ENCODE measurements at regions not wholly inside any gene's neighbourhood (a gene's known extent, or its start where the extent isn't known, plus 50 kb on each side); places are given as distances from the start of the nearest gene placed in this dataset.
A peak's percentile ranks its signal among the peaks of the same experiment; 100 is the strongest.

- no peak for DNase-seq (ENCODE audit: low spot score)
Measured at GRCh38 chrX:39601231-39602177, 496.3 kb downstream of the BCOR start.

GRCh38 chrX:39602195-39602594 lies 495.6 kb downstream of the BCOR start:
- DNase-seq (ENCODE audit: low spot score): no peak

GRCh38 chrX:39603230-39603629 lies 494.5 kb downstream of the BCOR start:
- DNase-seq (ENCODE audit: low spot score): no peak

GRCh38 chrX:39605183-39605582 lies 492.6 kb downstream of the BCOR start:
- no peak for DNase-seq (ENCODE audit: low spot score)

GRCh38 chrX:39605866-39606265 lies 491.9 kb downstream of the BCOR start:
- DNase-seq (ENCODE audit: low spot score): no peak

- no peak for DNase-seq (ENCODE audit: low spot score)
Measured at GRCh38 chrX:39609941-39610340, 487.8 kb downstream of the BCOR start.

- no peak for DNase-seq (ENCODE audit: low spot score)
Measured at GRCh38 chrX:39611468-39611867, 486.3 kb downstream of the BCOR start.

GRCh38 chrX:39613482-39613995 lies 484.2 kb downstream of the BCOR start:
- peak; percentile 26 for DNase-seq (ENCODE audit: low spot score)

GRCh38 chrX:39613997-39614679 lies 483.6 kb downstream of the BCOR start:
- DNase-seq (ENCODE audit: low spot score): no peak

GRCh38 chrX:39614680-39614998 lies 483.1 kb downstream of the BCOR start:
- DNase-seq (ENCODE audit: low spot score): no peak

GRCh38 chrX:39616098-39616729 lies 481.5 kb downstream of the BCOR start:
- peak; percentile 15 for DNase-seq (ENCODE audit: low spot score)

- DNase-seq (ENCODE audit: low spot score): no peak
Measured at GRCh38 chrX:39616731-39617130, 481.0 kb downstream of the BCOR start.

- no peak for DNase-seq (ENCODE audit: low spot score)
Measured at GRCh38 chrX:39618178-39618577, 479.6 kb downstream of the BCOR start.

GRCh38 chrX:39619182-39620009 lies 478.4 kb downstream of the BCOR start:
- no peak for DNase-seq (ENCODE audit: low spot score)

GRCh38 chrX:39624166-39624565 lies 473.6 kb downstream of the BCOR start:
- no peak for DNase-seq (ENCODE audit: low spot score)

- DNase-seq (ENCODE audit: low spot score): no peak
Measured at GRCh38 chrX:39625810-39626209, 471.9 kb downstream of the BCOR start.

- no peak for DNase-seq (ENCODE audit: low spot score)
Measured at GRCh38 chrX:39626749-39627148, 471.0 kb downstream of the BCOR start.

GRCh38 chrX:39627257-39627656 lies 470.5 kb downstream of the BCOR start:
- no peak for DNase-seq (ENCODE audit: low spot score)

GRCh38 chrX:39629001-39629400 lies 468.8 kb downstream of the BCOR start:
- DNase-seq (ENCODE audit: low spot score): no peak

GRCh38 chrX:39630344-39630743 lies 467.4 kb downstream of the BCOR start:
- no peak for DNase-seq (ENCODE audit: low spot score)

- no peak for DNase-seq (ENCODE audit: low spot score)
Measured at GRCh38 chrX:39631276-39632229, 466.2 kb downstream of the BCOR start.
